GM21515 (cell line): ENCODE measurements at regions not wholly inside any gene's neighbourhood (a gene's known extent, or its start where the extent isn't known, plus 50 kb on each side); places are given as distances from the start of the nearest gene placed in this dataset.

Source experiments
- ATAC-seq: cut with Tn5 transposase; IDR thresholded peaks from one replicate; pipeline ENCODE4 v1.9.1; 2021; ENCODE audit not compliant: unreplicated experiment

GRCh38 chr6:151753581-151753980 is 53.9 kb upstream of the ESR1 start:
- no peak for ATAC-seq

- ATAC-seq, result peak; percentile 97
Measured at GRCh38 chr6:151757506-151757955, 50.0 kb upstream of the ESR1 start.
